IMR-90 (cell line): ENCODE measurements at regions not wholly inside any gene's neighbourhood (a gene's known extent, or its start where the extent isn't known, plus 50 kb on each side); places are given as distances from the start of the nearest gene placed in this dataset.

ENCODE experiments used
- ATAC-seq: fragments of 200-7000 bp; cut with Tn5 transposase; 2 replicates; pipeline ENCODE4 v1.9.1; 2020; ENCODE audit warnings: low read depth, mild to moderate bottlenecking, moderate library complexity
- BruUV-seq: library from RNA; stranded (reverse); fragments of 400-500 nt; replicated peaks from 2 replicates; lab custom pipeline; 2021; lab: Mats Ljungman, UMichigan
- CTCF ChIA-PET: fragments of 300-600 bp; formaldehyde crosslinking; extraction: SDS; loops from one replicate; lab custom pipeline; 2021; ENCODE audit warnings: antibody characterized with exemption; lab: Yijun Ruan, JAX
- POLR2A ChIA-PET: fragments of 300-600 bp; sonication (Branson Sonifier 250); formaldehyde crosslinking; loops from one replicate; lab custom pipeline; 2022; ENCODE audit warnings: antibody characterized with exemption; ENCODE audit not compliant: unreplicated experiment; lab: Charles Lee
- DNase-seq: peaks from one replicate; pipeline ENCODE4 v3.0.0; 2013
- H2AFZ ChIP-seq: replicated peaks from 2 replicates; pipeline ENCODE3; 2013; ENCODE audit warnings: low read length, mild to moderate bottlenecking; ENCODE audit not compliant: poor library complexity
- H2AK5ac ChIP-seq: 2 replicates; pipeline ENCODE4 v1.6.1; 2013; ENCODE audit warnings: low read depth, low read length, inconsistent platforms
- H2AK9ac ChIP-seq: replicated peaks from 2 replicates; pipeline ENCODE3; 2013; ENCODE audit warnings: mild to moderate bottlenecking, low read depth, low read length, moderate library complexity; ENCODE audit not compliant: poor library complexity
- H2BK120ac ChIP-seq: 2 replicates; pipeline ENCODE4 v1.6.1; 2013; ENCODE audit warnings: low read depth, low read length, inconsistent platforms
- H2BK15ac ChIP-seq: 3 replicates; pipeline ENCODE4 v1.6.1; 2013; ENCODE audit warnings: low read depth, low read length, inconsistent platforms
- H2BK20ac ChIP-seq: 2 replicates; pipeline ENCODE4 v1.6.1; 2013; ENCODE audit warnings: low read depth, mild to moderate bottlenecking, inconsistent platforms, low read length, moderate library complexity
- H2BK5ac ChIP-seq: 2 replicates; pipeline ENCODE4 v1.6.1; 2013; ENCODE audit warnings: mild to moderate bottlenecking, low read depth, low read length, inconsistent platforms; ENCODE audit not compliant: poor library complexity, severe bottlenecking
- H3K14ac ChIP-seq: replicated peaks from 2 replicates; pipeline ENCODE4 v1.6.1; 2013; ENCODE audit warnings: low read depth, low read length, inconsistent platforms
- H3K18ac ChIP-seq: 2 replicates; pipeline ENCODE4 v1.6.1; 2013; ENCODE audit warnings: low read depth, low read length, control low read depth
- H3K23ac ChIP-seq: 2 replicates; pipeline ENCODE4 v1.6.1; 2013; ENCODE audit warnings: low read depth, low read length, inconsistent platforms
- H3K27ac ChIP-seq: 2 replicates; pipeline ENCODE4 v1.5.1; 2013; ENCODE audit warnings: mild to moderate bottlenecking, control low read depth, low read length; ENCODE audit not compliant: insufficient read depth
- H3K27me3 ChIP-seq: 2 replicates; pipeline ENCODE4 v1.6.1; 2013; ENCODE audit warnings: low read length; ENCODE audit not compliant: control insufficient read depth, insufficient read depth
- H3K36me3 ChIP-seq: 2 replicates; pipeline ENCODE4 v1.6.1; 2013; ENCODE audit warnings: low read length, mixed read lengths; ENCODE audit not compliant: control insufficient read depth, insufficient read depth
- H3K4ac ChIP-seq: 2 replicates; pipeline ENCODE4 v1.6.1; 2013; ENCODE audit warnings: low read depth, low read length, inconsistent platforms
- H3K4me1 ChIP-seq: 2 replicates; pipeline ENCODE4 v1.6.1; 2013; ENCODE audit warnings: low read length, mixed read lengths; ENCODE audit not compliant: control insufficient read depth, insufficient read depth
- H3K4me2 ChIP-seq: 2 replicates; pipeline ENCODE4 v1.6.1; 2013; ENCODE audit warnings: low read depth, mild to moderate bottlenecking, control low read depth, low read length, moderate library complexity
- H3K4me3 ChIP-seq: 2 replicates; pipeline ENCODE4 v1.5.1; 2013; ENCODE audit warnings: low read depth, mild to moderate bottlenecking, control low read depth, low read length, moderate library complexity; ENCODE audit not compliant: insufficient read depth
- H3K56ac ChIP-seq: 2 replicates; pipeline ENCODE4 v1.6.1; 2013; ENCODE audit warnings: low read length, inconsistent platforms; ENCODE audit not compliant: insufficient read depth; ENCODE audit errors: extremely low read depth
- H3K79me1 ChIP-seq, 2 experiments: 2 replicates each; pipeline ENCODE4 v1.6.1; 2013; ENCODE audit warnings: low read length in 2 of 2, inconsistent platforms in 1 of 2, low read depth in 1 of 2
- H3K9ac ChIP-seq: 2 replicates; pipeline ENCODE4 v1.6.1; 2013; ENCODE audit warnings: low read depth, low read length, control low read depth
- H3K9me1 ChIP-seq: 2 replicates; pipeline ENCODE4 v1.6.1; 2013; ENCODE audit warnings: low read length, inconsistent platforms; ENCODE audit not compliant: insufficient read depth
- H3K9me3 ChIP-seq: 2 replicates; pipeline ENCODE4 v1.6.1; 2013; ENCODE audit warnings: low read length; ENCODE audit not compliant: control insufficient read depth, insufficient read depth
- H4K20me1 ChIP-seq: 2 replicates; pipeline ENCODE4 v1.6.1; 2013; ENCODE audit warnings: low read length, inconsistent platforms; ENCODE audit not compliant: insufficient read depth
- H4K5ac ChIP-seq: 2 replicates; pipeline ENCODE4 v1.6.1; 2013; ENCODE audit warnings: mild to moderate bottlenecking, low read depth, low read length, control low read depth
- H4K8ac ChIP-seq, 2 experiments: 2 replicates each; pipeline ENCODE4 v1.6.1; 2013; ENCODE audit warnings: low read depth in 2 of 2, low read length in 2 of 2, control low read depth in 1 of 2, inconsistent platforms in 1 of 2
- H4K91ac ChIP-seq: 2 replicates; pipeline ENCODE4 v1.6.1; 2013; ENCODE audit warnings: low read depth, low read length, inconsistent platforms; ENCODE audit not compliant: insufficient read depth
- CHD1 ChIP-seq: IDR thresholded peaks from 2 replicates; pipeline ENCODE4 v1.6.1; 2012; ENCODE audit warnings: low read depth, low read length, improper control_type of control experiment
- FOS ChIP-seq: fragments of 150-350 bp; IDR thresholded peaks from 2 replicates; pipeline ENCODE4 v1.6.1; 2016; ENCODE audit warnings: low read depth, low read length
- MAZ ChIP-seq: IDR thresholded peaks from 2 replicates; pipeline ENCODE4 v1.6.1; 2012; ENCODE audit warnings: low read depth, mild to moderate bottlenecking, low read length, improper control_type of control experiment, moderate library complexity, borderline replicate concordance
- MXI1 ChIP-seq: IDR thresholded peaks from 2 replicates; pipeline ENCODE4 v1.6.1; 2012; ENCODE audit warnings: low read depth, mild to moderate bottlenecking, low read length, moderate library complexity, borderline replicate concordance
- RAD21 ChIP-seq: IDR thresholded peaks from 2 replicates; pipeline ENCODE4 v1.6.1; 2012; ENCODE audit warnings: low read length, improper control_type of control experiment
- RCOR1 ChIP-seq: IDR thresholded peaks from 2 replicates; pipeline ENCODE4 v1.6.1; 2012; ENCODE audit warnings: mild to moderate bottlenecking, low read length, improper control_type of control experiment; ENCODE audit not compliant: insufficient replicate concordance
- SMC3 ChIP-seq: fragments of 150-350 bp; IDR thresholded peaks from 2 replicates; pipeline ENCODE4 v1.6.1; 2016; ENCODE audit warnings: low read depth, mild to moderate bottlenecking, antibody characterized with exemption, low read length, moderate library complexity
- WGBS, 2 experiments: methylation state at CpG; one replicate each; pipeline versions ENCODE4 v1.1.5 to v1.1.7; 2013; ENCODE audit warnings: missing lambda C conversion rate in 2 of 2; ENCODE audit not compliant: insufficient read length in 1 of 2; ENCODE audit errors: extremely low coverage in 2 of 2; 5-methylcytosine and 5-hydroxymethylcytosine counted together
- dilution Hi-C: fragments of 300-500 bp; cut with HindIII; formaldehyde crosslinking; loops from one replicate; pipeline ENCODE4 v1.14.3; 2018; ENCODE audit warnings: low sequenced_read_pairs; ENCODE audit not compliant: unreplicated experiment
- in situ Hi-C: fragments of 300-500 bp; cut with MboI; formaldehyde crosslinking; loops from 3 replicates; pipeline ENCODE4 v1.14.3; 2019; ENCODE audit warnings: low sequenced_read_pairs, inconsistent platforms, mixed read lengths
- intact Hi-C: fragments of 100-400 bp; cut with micrococcal nuclease; formaldehyde crosslinking; loops from 2 replicates; pipeline ENCODE4 v1.10.0; 2022
- TF ChIP-seq, protein P1 (sequence below): conservative IDR thresholded peaks from 2 replicates; pipeline ENCODE4 v1.5.1; 2012; ENCODE audit warnings: mild to moderate bottlenecking, low read depth, low read length, improper control_type of control experiment

DNA sequence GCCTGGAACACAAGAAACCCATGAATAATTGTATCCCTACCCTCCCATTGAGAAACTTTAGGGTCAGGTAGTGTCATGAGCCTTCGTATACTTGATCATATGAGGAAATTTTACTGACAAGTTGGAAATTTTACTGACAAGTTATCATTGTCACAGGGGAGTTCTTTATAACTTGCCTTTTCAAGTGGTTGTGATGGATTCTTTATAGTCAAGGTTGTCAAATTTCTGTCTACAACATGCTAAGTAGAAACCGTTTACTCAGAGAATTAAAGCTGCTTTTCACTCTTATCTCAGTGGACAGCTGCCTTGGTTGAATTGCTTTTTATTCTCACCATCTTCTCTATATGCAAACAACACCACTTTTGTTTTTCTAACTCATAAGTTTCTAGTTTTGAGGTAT, 1286.4 kb downstream of the EPHA7 start:
- no peak overlapping the region for H2BK20ac ChIP-seq
- no peak overlapping the region for H4K91ac ChIP-seq
- dilution Hi-C loops = no loop called here
- no peak overlapping the region for H3K4me3 ChIP-seq
- no peak overlapping the region for H2AK5ac ChIP-seq
- H3K18ac ChIP-seq = no peak overlapping the region
- in situ Hi-C loops = no loop called here
- H3K56ac ChIP-seq = no peak overlapping the region
- no peaks in the 10 kb centered on the region for H3K79me1 ChIP-seq
- BruUV-seq = no TSS peak
- no peaks in the 10 kb centered on the region for H3K9me1 ChIP-seq
- H4K20me1 ChIP-seq = no peaks in the 10 kb centered on the region
- no peak overlapping the region for H3K4me2 ChIP-seq
- H2AFZ ChIP-seq = no peak overlapping the region
- no peak overlapping the region for H3K27ac ChIP-seq
- no peaks in the 10 kb centered on the region for H3K27me3 ChIP-seq
- intact Hi-C loops = no loop called here
- no peaks in the 10 kb centered on the region for H3K4me1 ChIP-seq
- ATAC-seq (no peak), DNase-seq (no peak)
- no peak overlapping the region for H2AK9ac ChIP-seq
- no peak overlapping the region for H2BK5ac ChIP-seq
- no peak overlapping the region for H3K9ac ChIP-seq
- TF ChIP-seq CHD1 (no peak), FOS (no peak), RCOR1 (no peak), MAZ (no peak), RAD21 (no peak), SMC3 (no peak), MXI1 (no peak)
- TF ChIP-seq, protein P1, sequence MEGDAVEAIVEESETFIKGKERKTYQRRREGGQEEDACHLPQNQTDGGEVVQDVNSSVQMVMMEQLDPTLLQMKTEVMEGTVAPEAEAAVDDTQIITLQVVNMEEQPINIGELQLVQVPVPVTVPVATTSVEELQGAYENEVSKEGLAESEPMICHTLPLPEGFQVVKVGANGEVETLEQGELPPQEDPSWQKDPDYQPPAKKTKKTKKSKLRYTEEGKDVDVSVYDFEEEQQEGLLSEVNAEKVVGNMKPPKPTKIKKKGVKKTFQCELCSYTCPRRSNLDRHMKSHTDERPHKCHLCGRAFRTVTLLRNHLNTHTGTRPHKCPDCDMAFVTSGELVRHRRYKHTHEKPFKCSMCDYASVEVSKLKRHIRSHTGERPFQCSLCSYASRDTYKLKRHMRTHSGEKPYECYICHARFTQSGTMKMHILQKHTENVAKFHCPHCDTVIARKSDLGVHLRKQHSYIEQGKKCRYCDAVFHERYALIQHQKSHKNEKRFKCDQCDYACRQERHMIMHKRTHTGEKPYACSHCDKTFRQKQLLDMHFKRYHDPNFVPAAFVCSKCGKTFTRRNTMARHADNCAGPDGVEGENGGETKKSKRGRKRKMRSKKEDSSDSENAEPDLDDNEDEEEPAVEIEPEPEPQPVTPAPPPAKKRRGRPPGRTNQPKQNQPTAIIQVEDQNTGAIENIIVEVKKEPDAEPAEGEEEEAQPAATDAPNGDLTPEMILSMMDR = no peak
- ChIA-PET POLR2A (no interaction called here), CTCF (no interaction called here)
- no CpG with 5 or more reads among the region's 2 CpGs for WGBS, 2 experiments
- no peak overlapping the region for H3K14ac ChIP-seq
- H4K8ac ChIP-seq = no peak overlapping the region
- no peaks in the 10 kb centered on the region for H3K9me3 ChIP-seq
- H3K4ac ChIP-seq = no peak overlapping the region
- no peak overlapping the region for H2BK15ac ChIP-seq
- H2BK120ac ChIP-seq = no peak overlapping the region
- H3K36me3 ChIP-seq = no peaks in the 10 kb centered on the region
- H3K23ac ChIP-seq = no peak overlapping the region
- no peak overlapping the region for H4K5ac ChIP-seq
